Natural killer cell (primary cell): ENCODE measurements at regions not wholly inside any gene's neighbourhood (a gene's known extent, or its start where the extent isn't known, plus 50 kb on each side); places are given as distances from the start of the nearest gene placed in this dataset.

Experiments used
- ATAC-seq, 3 donors: fragments of 150-1000 bp in 2 of 3; fragments of 200-7000 bp in 1 of 3; cut with Tn5 transposase; 1 replicate in 1 of 3; 2 replicates in 2 of 3; pipeline ENCODE4 v1.10.0; 2021; ENCODE audit warnings: mild to moderate bottlenecking in 2 of 3, moderate library complexity in 2 of 3
- DNase-seq, 2 donors: peaks; one replicate each; pipeline versions ENCODE4 v3.0.0 to v3.0.0-alpha.2; 2013 to 2021; ENCODE audit warnings: mixed read lengths in 1 of 2
- H3K27ac ChIP-seq: one replicate; pipeline ENCODE4 v1.5.1; 2013; ENCODE audit warnings: mild to moderate bottlenecking, low read length
- H3K27me3 ChIP-seq: one replicate; pipeline ENCODE4 v1.6.1; 2013; ENCODE audit warnings: low read length; ENCODE audit not compliant: control insufficient read depth, insufficient read depth
- H3K36me3 ChIP-seq: one replicate; pipeline ENCODE4 v1.6.1; 2013; ENCODE audit warnings: low read length; ENCODE audit not compliant: control insufficient read depth, insufficient read depth
- H3K4me1 ChIP-seq: one replicate; pipeline ENCODE4 v1.6.1; 2013; ENCODE audit warnings: low read length; ENCODE audit not compliant: control insufficient read depth, insufficient read depth
- H3K4me3 ChIP-seq: one replicate; pipeline ENCODE4 v1.5.1; 2013; ENCODE audit warnings: low read length
- H3K9me3 ChIP-seq: one replicate; pipeline ENCODE4 v1.6.1; 2013; ENCODE audit warnings: low read length; ENCODE audit not compliant: control insufficient read depth, insufficient read depth
- H3K27ac Mint-ChIP-seq, 2 donors: one replicate each; pipeline ENCODE4 v1.8.0; 2022; ENCODE audit warnings: mild to moderate bottlenecking in 2 of 2, mixed read lengths in 2 of 2, moderate library complexity in 1 of 2
- H3K27me3 Mint-ChIP-seq, 2 donors: one replicate each; pipeline ENCODE4 v1.8.0; 2022; ENCODE audit warnings: low read depth in 2 of 2, mixed read lengths in 2 of 2
- H3K36me3 Mint-ChIP-seq: one replicate; pipeline ENCODE4 v1.8.0; 2022; ENCODE audit warnings: mixed read lengths
- H3K4me1 Mint-ChIP-seq, 2 donors: one replicate each; pipeline ENCODE4 v1.8.0; 2022; ENCODE audit warnings: mixed read lengths in 2 of 2
- H3K4me3 Mint-ChIP-seq: one replicate; pipeline ENCODE4 v1.8.0; 2022; ENCODE audit warnings: mild to moderate bottlenecking, moderate library complexity, mixed read lengths
- H3K9me3 Mint-ChIP-seq, 2 donors: one replicate each; pipeline ENCODE4 v1.8.0; 2022; ENCODE audit warnings: mixed read lengths in 2 of 2
- CTCF ChIP-seq: fragments of 200-600 bp; IDR thresholded peaks from one replicate; pipeline ENCODE4 v1.8.0; 2022; ENCODE audit warnings: antibody characterized with exemption
- WGBS: methylation state at CpG from one replicate; pipeline ENCODE4 v1.1.7; 2013; ENCODE audit warnings: missing lambda C conversion rate; ENCODE audit not compliant: insufficient coverage; 5-methylcytosine and 5-hydroxymethylcytosine counted together
- intact Hi-C: fragments of 100-400 bp; cut with micrococcal nuclease; formaldehyde crosslinking; loops from one replicate; pipeline ENCODE4 v1.14.2; 2022

- intact Hi-C loops, result no loop called here
- 83% methylated on average over 4 of the region's 4 CpGs for WGBS
- H3K27me3 ChIP-seq, result no peaks in the 10 kb centered on the region
- Mint-ChIP-seq H3K4me1 (no peaks in the 10 kb centered on the region), H3K27ac (no peak overlapping the region), H3K27me3 (no peaks in the 10 kb centered on the region), H3K36me3 (no peaks in the 10 kb centered on the region), H3K9me3 (peaks cover 0 to 2% of the 10 kb centered on the region in 2 donors), H3K4me3 (no peak overlapping the region)
- H3K27ac ChIP-seq, result no peak overlapping the region
- DNase-seq (no peak), ATAC-seq (no peak)
- peaks cover 3% of the 10 kb centered on the region for H3K9me3 ChIP-seq
- H3K36me3 ChIP-seq, result no peaks in the 10 kb centered on the region
- H3K4me1 ChIP-seq, result no peaks in the 10 kb centered on the region
- H3K4me3 ChIP-seq, result no peak overlapping the region
- no peak for TF ChIP-seq CTCF
Measured at GRCh38 chr18:980586-980985, 75.9 kb downstream of the ADCYAP1 start.

DNA sequence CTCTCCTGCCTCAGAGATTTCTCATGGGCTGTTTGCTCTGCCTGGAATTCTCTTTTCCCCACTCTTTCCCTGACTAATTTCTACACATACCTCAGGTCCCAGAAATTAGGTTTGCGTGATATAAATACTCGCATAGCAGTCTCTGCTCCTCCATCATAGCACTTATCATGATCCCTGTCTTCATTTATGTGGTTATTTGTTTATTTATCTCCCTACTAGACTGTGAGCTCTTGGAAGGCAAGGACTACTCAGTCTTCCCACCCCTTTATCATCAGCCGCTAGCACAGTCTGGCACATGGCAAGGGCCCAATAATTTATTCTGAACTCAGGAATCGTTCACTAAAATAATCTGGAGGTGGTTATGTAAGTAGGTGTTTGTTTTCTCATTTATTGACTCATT is 79.3 kb downstream of the ADCYAP1 start:
- TF ChIP-seq CTCF, result no peak
- Mint-ChIP-seq H3K4me1 (no peaks in the 10 kb centered on the region), H3K27me3 (peaks cover 2 to 7% of the 10 kb centered on the region in 2 donors), H3K27ac (no peak overlapping the region), H3K36me3 (no peaks in the 10 kb centered on the region), H3K9me3 (peaks cover 0 to 4% of the 10 kb centered on the region in 2 donors), H3K4me3 (no peak overlapping the region)
- Histone ChIP-seq H3K9me3 (peaks cover 3% of the 10 kb centered on the region), H3K27ac (no peak overlapping the region), H3K4me3 (no peak overlapping the region), H3K36me3 (no peaks in the 10 kb centered on the region), H3K27me3 (no peaks in the 10 kb centered on the region), H3K4me1 (no peaks in the 10 kb centered on the region)
- intact Hi-C loops, result no loop called here
- DNase-seq (no peak), ATAC-seq (no peak)
- 95% methylated on average over 3 of the region's 4 CpGs for WGBS

DNA sequence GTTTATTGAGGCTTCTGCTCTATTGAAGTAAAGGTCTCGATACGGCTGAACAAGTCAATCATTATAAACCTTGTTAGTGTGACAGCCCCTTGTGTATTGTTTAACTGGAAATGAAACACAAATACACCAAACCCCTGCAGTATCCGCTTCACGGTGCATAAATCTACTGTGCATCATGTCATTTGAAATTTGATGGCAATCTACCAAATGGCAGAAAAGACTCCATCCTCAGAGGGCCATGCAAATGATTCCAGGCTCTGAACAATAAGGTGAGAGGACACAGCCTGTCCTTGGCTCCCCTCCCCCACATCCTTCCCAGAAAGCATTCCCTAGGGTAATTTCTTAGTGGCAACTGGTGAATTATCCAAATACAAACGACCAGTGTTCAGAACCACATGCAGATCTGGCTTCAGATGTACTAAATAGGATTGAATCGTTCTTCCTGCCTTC is 80.6 kb downstream of the ADCYAP1 start:
- TF ChIP-seq CTCF, result no peak
- Mint-ChIP-seq H3K27ac (no peak overlapping the region), H3K36me3 (no peaks in the 10 kb centered on the region), H3K4me3 (no peak overlapping the region), H3K9me3 (peaks cover 0 to 4% of the 10 kb centered on the region in 2 donors), H3K27me3 (peaks cover 2 to 7% of the 10 kb centered on the region in 2 donors), H3K4me1 (no peaks in the 10 kb centered on the region)
- Histone ChIP-seq H3K27me3 (no peaks in the 10 kb centered on the region), H3K4me3 (no peak overlapping the region), H3K9me3 (peaks cover 2% of the 10 kb centered on the region), H3K27ac (no peak overlapping the region), H3K36me3 (no peaks in the 10 kb centered on the region), H3K4me1 (no peaks in the 10 kb centered on the region)
- 53% methylated on average over 6 of the region's 6 CpGs for WGBS
- intact Hi-C loops, result no loop called here
- ATAC-seq (no peak), DNase-seq (no peak)

- WGBS, result 75% methylated on average over 2 of the region's 3 CpGs
- H3K27me3 Mint-ChIP-seq, result peaks cover 2 to 7% of the 10 kb centered on the region in 2 donors
- DNase-seq, result no peak
- TF ChIP-seq CTCF, result no peak
- no peak overlapping the region for H3K27ac Mint-ChIP-seq
- intact Hi-C loops, result no loop called here
- H3K36me3 ChIP-seq, result no peaks in the 10 kb centered on the region
- no peak overlapping the region for H3K27ac ChIP-seq
- H3K4me1 ChIP-seq, result no peaks in the 10 kb centered on the region
- H3K4me3 Mint-ChIP-seq, result no peak overlapping the region
- no peaks in the 10 kb centered on the region for H3K4me1 Mint-ChIP-seq
- H3K4me3 ChIP-seq, result no peak overlapping the region
- no peaks in the 10 kb centered on the region for H3K36me3 Mint-ChIP-seq
- no peaks in the 10 kb centered on the region for H3K27me3 ChIP-seq
- no peaks in the 10 kb centered on the region for H3K9me3 ChIP-seq
- no peak for ATAC-seq
- peaks cover 0 to 4% of the 10 kb centered on the region in 2 donors for H3K9me3 Mint-ChIP-seq
Measured at GRCh38 chr18:986051-986450, 81.4 kb downstream of the ADCYAP1 start.
